LoVo (cell line): ENCODE measurements at regions not wholly inside any gene's neighbourhood (a gene's known extent, or its start where the extent isn't known, plus 50 kb on each side); places are given as distances from the start of the nearest gene placed in this dataset.

Experiments used
- DNase-seq: peaks from one replicate; pipeline ENCODE4 v3.0.0-alpha.2; 2016; ENCODE audit warnings: low spot score

DNA sequence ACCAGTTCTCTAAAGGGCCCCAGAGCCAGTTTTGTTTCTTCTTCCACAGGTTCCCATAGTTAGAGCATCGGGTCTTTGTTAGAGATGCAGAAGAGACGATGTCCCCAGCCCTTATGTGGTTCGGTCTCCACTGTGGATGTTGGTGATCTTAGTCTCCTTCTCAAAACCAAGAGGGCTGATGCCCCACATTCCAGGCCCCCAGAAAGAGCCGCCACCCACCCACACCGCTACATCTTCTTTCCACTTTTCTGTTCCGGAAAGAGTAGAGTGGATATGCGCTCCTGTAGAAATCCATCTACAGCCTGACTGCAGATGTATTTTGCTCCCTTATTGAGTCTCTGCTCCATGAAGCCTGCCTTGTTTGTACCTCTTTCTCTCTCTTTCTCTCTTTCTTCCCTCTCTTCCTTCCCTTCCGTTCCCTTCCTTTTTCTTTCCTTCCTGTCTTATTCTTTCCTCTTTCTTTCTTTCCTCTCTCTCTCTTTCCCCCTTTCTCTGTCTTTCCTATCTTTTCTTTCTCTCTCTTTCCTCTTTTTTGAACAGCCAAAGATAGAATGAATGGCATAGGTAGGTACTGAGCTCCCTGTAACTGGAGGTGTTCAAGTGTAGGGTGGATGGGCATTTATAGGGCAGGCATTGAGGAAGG, 224.3 kb downstream of the SEC14L1 start:
- no peak for DNase-seq

GRCh38 chr17:77365584-77366186, 224.9 kb downstream of the SEC14L1 start:
- no peak for DNase-seq

GRCh38 chr17:77366206-77366557, 225.4 kb downstream of the SEC14L1 start:
- DNase-seq, result no peak

GRCh38 chr17:77366558-77367245, 225.9 kb downstream of the SEC14L1 start:
- DNase-seq, result no peak

- no peak for DNase-seq
These were observed 228.8 kb downstream of the SEC14L1 start for GRCh38 chr17:77369544-77369971.

GRCh38 chr17:77370586-77370985, 229.8 kb downstream of the SEC14L1 start:
- DNase-seq, result no peak

- DNase-seq, result no peak
These were observed 230.5 kb downstream of the SEC14L1 start for GRCh38 chr17:77371117-77371887.

GRCh38 chr17:77371888-77372443, 231.2 kb downstream of the SEC14L1 start:
- DNase-seq, result no peak

DNA sequence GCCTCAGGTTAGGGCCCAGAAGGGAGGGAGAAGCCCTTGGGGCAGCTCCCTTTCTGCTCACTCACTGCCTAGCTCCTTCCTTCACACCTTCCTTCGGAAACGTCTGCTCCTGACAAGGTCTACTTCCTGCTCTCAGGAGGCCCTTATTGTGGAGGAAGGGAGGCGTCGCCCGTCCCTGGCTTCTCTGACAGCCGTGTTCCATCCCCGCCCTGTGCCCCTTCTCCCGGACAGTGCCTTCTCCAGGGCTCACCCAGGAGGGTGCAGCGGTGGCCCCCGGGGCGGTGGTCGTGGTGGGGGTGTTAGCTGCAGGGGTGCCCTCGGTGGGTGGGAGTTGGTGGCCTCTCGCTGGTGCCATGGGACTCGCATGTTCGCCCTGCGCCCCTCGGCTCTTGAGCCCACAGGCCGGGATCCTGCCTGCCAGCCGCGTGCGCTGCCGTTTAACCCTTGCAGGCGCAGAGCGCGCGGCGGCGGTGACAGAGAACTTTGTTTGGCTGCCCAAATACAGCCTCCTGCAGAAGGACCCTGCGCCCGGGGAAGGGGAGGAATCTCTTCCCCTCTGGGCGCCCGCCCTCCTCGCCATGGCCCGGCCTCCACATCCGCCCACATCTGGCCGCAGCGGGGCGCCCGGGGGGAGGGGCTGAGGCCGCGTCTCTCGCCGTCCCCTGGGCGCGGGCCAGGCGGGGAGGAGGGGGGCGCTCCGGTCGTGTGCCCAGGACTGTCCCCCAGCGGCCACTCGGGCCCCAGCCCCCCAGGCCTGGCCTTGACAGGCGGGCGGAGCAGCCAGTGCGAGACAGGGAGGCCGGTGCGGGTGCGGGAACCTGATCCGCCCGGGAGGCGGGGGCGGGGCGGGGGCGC, 231.9 kb downstream of the SEC14L1 start:
- DNase-seq, result no peak

- DNase-seq, result no peak
These were observed 232.8 kb downstream of the SEC14L1 start for GRCh38 chr17:77373299-77374169.

DNA sequence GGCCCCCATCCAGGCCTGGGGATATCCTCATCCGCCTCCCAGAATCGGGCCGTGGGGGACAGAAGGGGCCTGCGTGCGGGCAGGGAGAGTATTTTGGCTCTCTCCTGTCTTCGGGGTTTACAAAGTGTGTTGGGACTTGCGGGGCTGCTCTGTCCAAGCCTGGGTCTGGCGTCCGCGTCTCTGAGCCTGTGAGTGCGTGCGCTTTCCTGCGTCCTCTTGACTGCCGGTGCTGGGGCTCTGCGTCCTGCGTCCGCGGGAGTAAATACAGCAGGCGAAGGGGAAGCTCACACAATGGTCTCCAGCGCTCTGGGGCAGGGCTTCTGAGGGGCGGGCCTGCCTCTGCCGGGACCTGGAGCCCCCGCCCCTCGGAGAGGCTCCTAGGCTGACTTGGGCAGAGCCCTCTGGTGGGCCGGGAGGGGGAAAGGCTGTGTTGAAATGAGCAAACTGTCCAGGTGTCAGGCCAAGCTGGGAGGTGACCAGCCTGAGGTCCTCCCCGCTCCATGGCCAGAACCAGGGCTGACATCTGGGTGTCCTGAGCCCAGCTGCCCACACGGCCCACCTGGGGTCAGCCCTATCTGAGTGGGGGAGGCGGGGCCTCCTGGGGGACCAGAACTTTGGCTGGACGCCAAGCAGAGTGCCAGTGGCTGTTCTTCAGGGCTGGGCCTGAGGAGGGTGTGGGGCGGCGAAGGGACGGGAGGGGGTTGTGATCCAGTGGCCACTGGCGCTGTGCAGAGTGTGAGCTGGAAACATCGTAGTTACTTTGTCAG, 233.6 kb downstream of the SEC14L1 start:
- DNase-seq, result no peak

DNA sequence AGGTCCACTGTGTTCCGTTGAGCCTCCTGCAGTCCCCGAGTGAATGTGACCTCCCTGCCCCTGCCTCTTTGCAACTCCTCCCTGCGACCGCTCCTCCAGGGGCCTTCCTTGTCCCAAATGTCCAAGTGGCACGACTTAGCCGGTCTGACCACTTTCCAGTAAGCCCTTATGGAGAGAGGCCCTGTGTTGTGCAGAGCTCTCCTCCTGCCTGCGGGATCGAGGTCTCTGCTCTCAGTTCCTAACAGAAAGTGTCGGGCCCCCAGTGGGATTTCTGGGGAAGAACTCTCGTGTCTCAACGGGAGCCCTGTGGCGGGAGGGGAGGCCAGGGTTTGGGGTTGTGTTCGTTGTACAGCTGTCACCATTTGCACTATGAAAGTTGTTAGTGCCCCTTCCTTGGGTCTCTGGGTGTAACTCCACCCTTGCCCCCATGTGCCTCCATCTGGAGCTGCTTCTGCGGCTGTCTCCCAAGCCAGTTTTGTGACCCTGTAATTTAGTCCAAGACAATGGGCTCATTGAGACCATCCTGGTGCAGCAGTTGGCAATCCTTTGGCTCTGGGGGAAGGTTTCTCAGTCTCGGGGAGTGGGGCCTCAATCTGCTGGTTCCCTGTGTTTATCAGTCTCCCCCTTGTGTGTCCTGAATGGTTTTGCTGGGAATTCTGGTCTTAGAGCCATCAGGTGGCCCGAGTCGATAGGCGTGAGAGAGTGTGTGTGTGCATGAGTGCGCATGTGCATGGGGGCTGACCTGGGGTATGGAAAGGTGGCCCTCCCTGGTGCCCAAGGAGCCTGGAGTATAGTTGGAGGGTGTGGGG, 234.5 kb downstream of the SEC14L1 start:
- DNase-seq, result no peak

- no peak for DNase-seq
These were observed 235.3 kb downstream of the SEC14L1 start for GRCh38 chr17:77375917-77376651.

GRCh38 chr17:77376795-77377709, 236.3 kb downstream of the SEC14L1 start:
- DNase-seq, result no peak

- no peak for DNase-seq
These were observed 237.0 kb downstream of the SEC14L1 start for GRCh38 chr17:77377710-77378235.

- DNase-seq, result no peak
These were observed 237.7 kb downstream of the SEC14L1 start for GRCh38 chr17:77378318-77379064.
